ENCODE measurements at regions not wholly inside any gene's neighbourhood (a gene's known extent, or its start where the extent isn't known, plus 50 kb on each side); places are given as distances from the start of the nearest gene placed in this dataset.
A peak's percentile ranks its signal among the peaks of the same experiment; 100 is the strongest.

DNA sequence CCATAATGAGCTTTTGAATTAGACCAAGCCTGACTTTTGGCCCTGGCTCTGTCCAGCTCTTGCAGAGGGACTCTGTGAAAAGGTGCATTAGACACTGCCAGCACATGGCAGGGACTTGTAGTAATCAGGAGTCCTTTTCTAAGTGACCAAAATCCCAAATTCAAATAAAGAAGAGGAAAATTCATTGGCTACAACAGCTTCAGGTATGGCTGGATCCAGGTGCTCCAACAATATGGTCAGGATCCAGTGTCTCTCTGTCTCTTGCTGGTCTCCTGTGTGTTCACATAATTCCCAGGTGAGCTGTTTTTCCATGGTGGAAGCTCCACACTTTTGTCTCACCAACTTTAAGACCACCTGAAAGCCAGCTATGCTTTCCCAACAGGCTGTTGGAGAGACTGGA, 358.8 kb upstream of the TNRC6C start:
- TF ChIP-seq, protein P1, sequence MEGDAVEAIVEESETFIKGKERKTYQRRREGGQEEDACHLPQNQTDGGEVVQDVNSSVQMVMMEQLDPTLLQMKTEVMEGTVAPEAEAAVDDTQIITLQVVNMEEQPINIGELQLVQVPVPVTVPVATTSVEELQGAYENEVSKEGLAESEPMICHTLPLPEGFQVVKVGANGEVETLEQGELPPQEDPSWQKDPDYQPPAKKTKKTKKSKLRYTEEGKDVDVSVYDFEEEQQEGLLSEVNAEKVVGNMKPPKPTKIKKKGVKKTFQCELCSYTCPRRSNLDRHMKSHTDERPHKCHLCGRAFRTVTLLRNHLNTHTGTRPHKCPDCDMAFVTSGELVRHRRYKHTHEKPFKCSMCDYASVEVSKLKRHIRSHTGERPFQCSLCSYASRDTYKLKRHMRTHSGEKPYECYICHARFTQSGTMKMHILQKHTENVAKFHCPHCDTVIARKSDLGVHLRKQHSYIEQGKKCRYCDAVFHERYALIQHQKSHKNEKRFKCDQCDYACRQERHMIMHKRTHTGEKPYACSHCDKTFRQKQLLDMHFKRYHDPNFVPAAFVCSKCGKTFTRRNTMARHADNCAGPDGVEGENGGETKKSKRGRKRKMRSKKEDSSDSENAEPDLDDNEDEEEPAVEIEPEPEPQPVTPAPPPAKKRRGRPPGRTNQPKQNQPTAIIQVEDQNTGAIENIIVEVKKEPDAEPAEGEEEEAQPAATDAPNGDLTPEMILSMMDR (conservative IDR thresholded peaks at IDR 0.05): no peak
- H3K27ac ChIP-seq: no peak overlapping the region

DNA sequence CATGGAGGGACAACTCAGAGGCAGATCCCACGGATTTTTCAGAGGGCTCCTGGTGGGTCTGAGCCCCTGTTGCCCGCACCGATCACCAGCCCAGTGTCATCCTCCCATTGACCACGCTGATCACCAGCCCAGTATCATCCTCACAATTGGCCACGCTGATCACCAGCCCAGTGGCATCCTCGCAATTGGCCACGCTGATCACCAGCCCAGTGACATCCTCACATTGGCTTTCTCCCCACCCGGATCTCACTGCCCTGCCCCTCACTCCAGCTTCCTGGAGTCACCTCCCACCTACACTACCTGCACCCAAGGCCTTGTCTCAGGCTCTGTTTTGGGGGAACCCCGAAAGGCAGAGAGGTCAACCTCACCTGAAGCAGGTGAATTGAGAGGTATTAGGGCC, 358.2 kb upstream of the TNRC6C start:
- TF ChIP-seq, protein P1 (conservative IDR thresholded peaks at IDR 0.05): no peak
- H3K27ac ChIP-seq: no peak overlapping the region

DNA sequence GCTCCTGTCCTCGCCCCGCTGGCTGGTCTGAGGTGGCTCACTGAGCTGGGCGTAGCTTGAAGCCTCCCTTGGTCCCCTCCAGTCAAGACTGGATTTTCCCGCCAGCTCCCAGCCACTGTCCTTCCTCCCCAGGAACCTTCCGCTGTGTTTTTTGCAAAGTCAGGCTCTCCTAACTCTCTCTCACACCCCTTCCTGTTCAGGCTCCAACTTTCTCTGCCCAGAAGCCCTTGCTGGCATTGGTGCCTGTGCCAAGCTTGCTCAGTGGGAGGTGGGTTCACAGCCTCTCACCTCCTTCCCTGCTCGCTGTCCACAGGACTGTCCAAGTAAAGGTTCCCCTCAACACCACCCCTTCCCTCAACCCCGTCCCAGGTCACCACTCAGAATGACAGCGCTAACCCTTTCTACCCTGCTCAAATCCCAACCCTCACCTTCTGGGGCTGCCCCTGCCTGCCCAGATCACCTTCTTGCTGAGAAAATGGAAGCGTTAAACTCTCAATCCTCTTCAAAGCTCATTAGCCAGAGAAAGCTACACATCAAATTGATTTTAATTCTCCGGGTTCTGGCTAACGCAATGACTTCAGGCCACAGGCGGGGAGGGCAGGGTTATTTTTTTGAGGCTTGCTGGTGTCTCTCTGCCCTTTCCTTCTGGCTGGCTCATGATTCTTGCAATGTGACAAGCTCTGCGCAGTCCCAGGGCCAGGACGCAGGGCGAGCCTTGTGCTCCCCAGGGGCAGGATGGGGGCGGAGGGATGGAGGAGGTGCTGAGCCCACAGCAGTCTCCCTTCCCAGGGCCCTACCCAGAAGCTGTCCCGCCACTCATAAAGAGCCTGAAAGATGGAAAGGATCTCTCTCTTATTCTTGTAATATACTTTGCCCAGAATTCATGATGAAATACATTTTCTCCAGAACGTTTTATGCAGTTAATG, 357.2 kb upstream of the TNRC6C start:
- peak overlapping the region; percentile 36; the same call in 1 of the 2 replicates for H3K27ac ChIP-seq
- TF ChIP-seq, protein P1 (conservative IDR thresholded peaks at IDR 0.05): no peak

DNA sequence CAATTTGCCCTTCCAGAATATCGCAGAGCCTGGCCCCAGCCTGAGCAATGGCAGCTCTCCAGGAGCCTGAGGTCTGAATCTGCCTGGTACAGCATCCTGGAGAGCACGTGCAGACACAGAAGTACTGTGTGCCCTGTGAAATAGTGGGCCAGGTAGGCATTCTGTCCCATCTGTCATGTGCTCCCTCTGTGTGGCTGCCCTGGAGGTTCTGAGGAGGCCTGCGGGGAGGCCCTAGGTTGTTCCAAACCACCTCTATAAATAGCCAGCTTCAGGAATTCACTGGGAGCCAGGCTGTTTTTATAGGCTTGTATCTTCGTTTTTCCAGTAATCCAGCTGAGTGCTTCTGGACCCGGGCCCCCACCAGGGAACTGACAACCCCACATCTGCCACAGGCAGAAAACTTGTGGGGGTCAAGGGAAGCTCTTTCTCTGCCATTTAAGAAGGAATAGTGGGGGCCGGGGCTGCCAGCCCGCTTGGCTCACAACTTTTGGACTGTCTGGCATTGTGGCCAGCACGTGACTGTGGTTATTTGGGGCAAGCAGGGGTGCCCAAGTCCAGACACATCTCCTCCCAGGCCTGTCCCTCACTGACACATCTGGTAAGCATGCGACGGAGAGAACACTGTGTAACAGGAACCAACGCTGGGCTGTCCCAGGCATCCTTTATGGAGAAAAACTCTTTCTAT, 356.3 kb upstream of the TNRC6C start:
- TF ChIP-seq, protein P1 (conservative IDR thresholded peaks at IDR 0.05): no peak
- H3K27ac ChIP-seq: peak overlapping the region; percentile 36

DNA sequence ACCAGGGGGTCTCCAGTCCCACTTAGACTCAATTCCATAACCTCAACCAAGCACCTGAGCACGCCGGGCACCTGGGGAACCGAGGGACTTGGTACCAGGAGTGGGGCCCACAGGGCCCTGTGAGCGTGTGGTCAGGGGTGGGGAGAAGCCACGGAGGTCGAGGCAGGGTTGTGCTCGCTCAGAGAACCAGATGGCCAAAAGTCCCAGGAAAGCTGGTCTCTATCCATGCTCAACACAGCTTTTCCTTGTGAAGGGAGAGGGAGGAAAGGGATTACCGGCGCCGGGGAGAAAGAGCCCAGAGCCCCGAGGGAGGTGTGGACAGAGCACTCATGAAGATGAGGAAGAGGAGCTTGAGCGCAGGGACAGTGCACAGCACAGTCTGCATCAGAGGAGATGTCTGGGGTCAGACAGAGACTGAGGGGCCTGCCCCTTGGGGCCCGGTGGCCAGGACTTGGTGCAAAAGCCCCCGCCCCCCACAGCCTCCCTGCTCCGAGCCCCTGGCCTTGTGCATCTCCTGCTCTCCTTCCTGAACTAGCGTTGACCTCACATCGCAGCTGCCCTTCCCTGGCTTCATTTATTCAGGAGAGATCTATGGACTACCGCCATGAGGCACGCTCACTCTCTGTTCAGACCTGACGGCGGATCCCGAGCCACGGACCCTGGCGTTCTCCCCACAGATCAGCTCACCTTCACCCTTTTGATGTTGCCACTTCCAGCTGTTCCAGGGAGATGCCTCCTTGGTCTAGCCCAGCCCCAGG, 355.4 kb upstream of the TNRC6C start:
- H3K27ac ChIP-seq: peak overlapping the region; percentile 36; the same call in 1 of the 2 replicates
- TF ChIP-seq, protein P1 (conservative IDR thresholded peaks at IDR 0.05): no peak

DNA sequence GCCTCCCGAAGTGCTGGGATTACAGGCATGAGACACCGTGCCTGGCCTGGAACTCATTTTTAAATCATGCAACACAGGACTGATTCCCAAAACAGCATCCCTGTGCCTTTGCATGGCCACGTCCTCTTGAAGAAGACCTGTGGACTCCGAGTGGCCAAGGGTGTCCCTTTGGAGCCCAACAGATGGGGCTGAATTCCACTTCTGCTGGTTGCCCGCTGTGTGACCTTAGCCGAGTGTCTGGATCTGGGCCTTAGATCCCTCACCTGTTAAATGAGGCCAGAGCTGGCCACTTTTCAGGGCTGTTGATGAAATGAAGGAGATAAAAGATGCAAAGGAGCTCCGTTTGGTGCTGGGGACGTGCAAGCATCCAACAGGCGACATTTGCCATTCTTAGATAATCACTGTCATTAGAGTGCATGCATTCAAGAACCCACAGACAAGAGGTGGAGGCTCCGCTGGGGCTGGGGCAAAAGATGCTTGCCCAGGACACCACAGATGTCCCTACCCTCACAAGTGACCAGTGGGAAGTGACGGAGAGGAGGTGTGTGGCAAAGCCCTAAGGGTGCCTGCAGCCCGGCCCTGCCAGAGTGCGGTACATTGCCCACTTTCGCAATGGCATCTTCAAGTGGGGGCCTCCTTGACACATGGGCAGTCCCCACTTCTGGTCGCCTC, 354.1 kb upstream of the TNRC6C start:
- H3K27ac ChIP-seq: no peak overlapping the region

More for the DNA sequence above, 354.1 kb upstream of the TNRC6C start:
- TF ChIP-seq, protein P1 (conservative IDR thresholded peaks at IDR 0.05): no peak

Measured in VCaP (cell line).